ENCODE measurements at regions not wholly inside any gene's neighbourhood (a gene's known extent, or its start where the extent isn't known, plus 50 kb on each side); places are given as distances from the start of the nearest gene placed in this dataset.

GRCh38 chr3:21132896-21133295, 618.1 kb downstream of the ZNF385D start:
- no peak for DNase-seq

DNA sequence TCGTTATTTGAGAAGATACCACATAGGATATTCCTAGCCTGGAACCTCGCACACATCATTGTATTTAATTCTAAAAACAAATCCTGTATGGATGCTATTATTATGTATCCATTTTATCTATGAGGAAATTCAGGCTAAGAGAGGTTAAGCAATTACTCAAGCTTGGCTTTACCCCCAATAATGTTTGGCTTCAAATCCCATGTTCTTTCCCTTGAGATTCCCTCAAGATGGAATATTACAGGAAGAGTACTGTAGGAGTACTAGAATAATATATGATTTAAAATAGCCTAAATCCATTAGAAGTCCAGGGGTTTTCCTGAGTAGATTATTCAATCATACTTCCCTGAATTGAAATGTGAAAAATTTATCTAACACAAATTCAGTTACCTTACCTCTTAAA, 630.2 kb downstream of the ZNF385D start:
- DNase-seq = no peak

GRCh38 chr3:21117370-21117769, 633.6 kb downstream of the ZNF385D start:
- DNase-seq = no peak

DNA sequence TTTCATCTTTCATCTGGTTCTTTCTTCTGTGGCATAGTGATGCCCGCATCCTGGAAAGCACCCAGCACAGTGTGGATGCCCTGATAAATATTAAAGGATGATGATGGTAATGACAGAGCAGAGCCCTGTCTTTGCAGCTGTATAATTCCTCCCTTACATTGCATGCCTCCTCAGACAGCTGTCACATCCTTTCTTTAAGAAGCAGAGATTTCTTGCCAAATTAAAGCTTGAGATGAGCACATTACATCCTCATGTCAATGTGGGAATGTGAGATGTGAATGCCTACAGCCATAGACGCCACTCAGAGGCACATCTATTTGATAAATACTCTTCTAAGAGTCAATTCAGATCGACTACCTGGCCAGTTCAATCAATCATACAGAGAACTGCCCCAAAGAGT, 642.0 kb downstream of the ZNF385D start:
- DNase-seq = no peak

DNA sequence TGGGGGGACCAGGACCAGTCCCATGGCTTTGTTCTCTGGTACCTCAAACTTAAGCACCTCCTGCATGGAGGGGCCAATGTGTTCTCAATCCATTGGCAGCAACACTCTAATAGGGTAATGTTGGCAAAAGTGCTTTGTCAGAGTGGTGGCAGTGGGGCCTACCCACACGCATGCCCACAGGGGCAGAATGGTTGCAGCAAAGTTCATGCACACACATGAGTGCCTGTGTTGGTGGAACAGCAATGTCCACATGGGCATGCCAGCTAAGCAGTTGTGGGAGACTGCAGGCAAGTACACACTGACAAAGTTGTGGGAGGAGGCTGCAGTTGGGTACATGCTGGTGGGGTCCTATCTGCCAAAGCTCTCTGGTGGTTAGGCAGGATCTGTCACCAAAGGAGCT, 645.2 kb downstream of the ZNF385D start:
- no peak for DNase-seq

DNA sequence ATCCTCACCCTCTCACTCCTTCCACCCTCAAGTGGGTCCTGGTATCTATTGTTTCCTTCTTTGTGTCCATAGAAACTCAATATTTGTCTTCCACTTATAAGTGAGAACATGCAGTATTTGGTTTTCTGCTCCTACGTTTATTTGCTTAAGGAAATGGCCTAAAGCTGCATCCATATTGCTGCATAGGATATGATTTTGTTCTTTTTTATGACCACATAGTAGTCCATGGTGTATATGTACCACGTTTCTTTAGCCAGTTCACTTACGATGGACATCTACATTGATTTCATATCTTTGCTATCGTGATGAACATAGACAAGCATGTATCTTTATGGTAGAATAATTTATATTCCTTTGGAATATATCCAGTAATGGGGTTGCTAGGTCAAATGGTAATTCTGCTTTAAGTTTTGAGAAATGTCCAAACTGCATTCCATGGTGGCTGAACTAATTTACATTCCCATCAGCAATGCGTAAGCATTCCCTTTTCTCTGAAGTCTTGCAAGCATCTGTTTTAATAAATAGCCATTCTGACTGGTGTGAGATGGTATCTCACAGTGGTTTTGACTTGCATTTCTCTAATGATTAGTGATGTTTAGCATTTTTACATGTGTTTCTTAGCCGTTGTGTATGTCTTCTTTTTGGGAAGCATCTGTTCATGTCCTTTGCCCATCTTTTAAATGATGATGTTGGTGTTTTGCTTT, 650.2 kb downstream of the ZNF385D start:
- no peak for DNase-seq

DNA sequence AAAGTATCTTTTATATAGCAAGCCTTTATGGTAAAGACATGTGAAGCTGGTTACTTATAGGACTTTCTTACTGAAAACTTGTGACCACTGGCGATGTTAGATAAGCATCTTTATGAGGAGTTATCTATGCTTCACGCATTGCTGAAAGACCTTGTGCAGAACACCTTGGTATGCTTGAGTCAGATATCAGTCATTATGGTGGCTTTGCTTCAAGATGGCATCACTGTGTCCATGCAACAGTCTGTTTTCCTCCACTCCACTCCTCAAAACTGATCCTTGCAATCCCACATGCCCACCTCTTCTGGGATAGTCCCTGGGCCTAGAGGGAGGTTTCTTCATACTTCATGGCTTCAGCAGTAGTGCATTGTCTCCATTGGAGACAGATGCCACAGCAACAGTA, 656.3 kb downstream of the ZNF385D start:
- DNase-seq = no peak

GRCh38 chr3:21073561-21073960, 677.4 kb downstream of the ZNF385D start:
- no peak for DNase-seq

DNA sequence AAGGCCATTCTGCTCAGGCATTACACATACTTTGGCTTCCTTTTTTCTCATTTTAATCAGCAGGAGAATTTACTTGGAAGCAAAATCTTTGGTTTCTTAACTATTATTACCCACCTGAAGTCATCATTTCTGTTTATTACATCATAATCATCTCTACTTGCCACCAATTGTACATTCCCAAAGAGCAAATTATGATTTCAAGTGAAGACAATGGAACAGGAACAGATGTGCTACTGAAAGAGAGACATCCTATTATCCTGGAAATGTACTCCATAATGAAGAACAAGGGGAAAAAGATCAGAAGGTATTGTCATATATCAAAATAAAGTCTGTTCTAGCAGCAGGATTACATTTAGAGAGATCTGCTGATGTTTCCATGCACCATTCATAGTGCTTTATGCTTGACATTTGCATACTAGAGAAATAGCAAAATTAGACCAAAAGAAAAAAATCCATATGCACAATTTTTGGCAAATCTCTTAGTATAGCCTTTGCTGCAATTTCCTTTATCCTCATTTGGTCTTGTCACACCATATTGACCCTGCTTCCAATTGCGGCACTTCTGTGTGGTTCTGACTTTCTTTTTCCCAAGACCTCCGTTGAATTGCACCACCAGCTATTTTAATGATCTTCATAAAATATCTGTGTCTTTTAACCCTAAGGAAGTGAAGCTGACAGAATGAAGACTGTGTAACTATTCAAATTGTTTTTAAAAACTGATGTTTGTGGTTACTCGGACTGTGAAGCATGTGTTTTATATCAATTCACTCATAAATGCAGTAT, 683.8 kb downstream of the ZNF385D start:
- DNase-seq = no peak

DNA sequence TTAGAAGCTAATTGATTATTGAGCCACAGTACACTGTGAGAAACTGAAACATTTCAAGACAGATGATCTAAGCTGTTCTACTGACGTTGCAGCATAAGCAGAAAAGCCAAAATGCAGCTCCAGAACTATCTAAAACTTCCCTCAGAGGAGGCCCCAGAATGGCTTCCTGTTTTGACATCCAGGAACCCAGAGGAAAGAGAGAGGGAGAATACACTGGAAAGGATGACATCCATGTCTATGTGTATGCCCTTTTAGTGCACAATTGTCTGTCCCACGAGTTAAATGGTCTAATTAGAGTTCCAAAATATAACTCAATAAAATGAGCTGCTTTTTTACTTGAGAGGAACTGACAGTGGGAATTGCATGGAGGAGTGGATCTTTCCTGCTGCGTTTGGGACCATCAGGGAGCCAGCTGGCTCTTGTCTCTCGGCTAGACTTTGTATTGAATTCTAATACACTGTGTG, 688.1 kb downstream of the ZNF385D start:
- DNase-seq = no peak

DNA sequence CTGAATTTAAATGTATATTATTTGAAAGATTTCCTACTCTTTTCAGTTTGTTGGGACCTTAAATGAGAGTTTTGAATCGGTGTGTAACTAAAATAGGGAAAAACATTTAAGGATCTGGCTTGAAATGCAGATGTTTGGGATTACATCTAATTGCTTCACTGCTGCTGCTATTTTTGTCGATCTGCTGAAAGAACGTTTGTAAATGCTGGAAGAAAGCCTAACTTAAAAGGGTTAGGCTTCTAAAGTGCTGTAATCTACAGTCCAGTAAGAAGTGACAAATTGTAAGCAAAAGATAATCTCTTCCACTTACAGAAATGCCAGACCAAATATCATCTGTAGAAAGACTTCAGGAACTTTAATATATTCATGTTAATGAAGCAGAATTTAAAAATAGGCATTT, 691.6 kb downstream of the ZNF385D start:
- DNase-seq = no peak

DNA sequence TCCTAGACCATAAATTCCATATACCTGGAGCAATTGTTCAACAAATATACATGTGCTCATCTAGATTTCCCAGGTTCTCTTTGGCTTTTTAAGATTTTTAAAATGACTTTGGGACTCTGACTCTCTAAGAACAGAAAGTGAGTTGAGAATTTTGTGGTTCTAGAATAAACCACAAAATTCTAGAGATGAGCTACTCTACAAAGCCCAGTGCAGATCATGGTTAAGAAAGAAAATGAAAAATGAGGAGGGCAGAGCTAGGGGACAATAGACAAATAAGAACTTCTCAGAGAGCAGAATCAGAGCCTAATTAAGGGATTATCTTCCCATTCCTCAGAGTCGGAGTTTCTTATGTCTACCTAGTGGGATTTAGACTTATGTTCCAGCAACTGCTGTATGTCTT, 694.7 kb downstream of the ZNF385D start:
- DNase-seq = no peak

DNA sequence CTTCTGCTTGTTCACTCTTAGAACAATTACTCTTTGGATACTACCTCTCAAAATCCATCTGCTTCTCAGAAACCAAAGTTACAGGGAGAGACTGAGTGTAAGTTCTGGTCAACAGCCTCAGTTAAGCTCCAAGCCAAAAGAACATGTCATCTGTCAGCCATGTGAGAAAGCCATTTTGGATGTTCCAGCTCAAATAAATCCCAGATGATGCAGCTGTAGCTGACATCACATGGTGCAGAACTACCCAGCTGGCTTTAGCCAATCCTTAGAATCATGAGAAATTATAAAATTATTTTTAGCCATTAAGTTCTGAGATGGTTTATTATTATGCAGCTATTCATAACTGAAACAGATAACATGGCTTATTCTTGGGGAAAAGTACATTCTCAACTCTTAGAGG, 696.0 kb downstream of the ZNF385D start:
- DNase-seq = no peak

DNA sequence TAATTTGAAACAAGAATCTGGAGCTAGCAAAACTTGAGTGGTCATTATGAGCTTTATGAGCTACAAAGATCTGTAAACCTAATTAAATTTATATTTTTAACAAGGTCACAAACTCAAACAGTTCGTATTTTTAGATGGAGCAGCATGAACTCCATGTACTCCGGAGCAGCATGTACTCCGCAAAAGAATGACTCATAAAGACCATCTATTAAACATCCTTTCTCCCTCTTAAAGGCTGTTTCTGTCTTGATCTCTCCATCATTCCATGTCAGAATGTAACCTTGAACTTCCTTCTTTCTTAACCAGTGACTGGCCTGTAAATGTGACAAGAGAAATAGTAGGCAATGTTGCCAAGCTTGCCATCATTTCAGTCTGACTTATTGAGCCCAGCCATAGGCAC, 696.9 kb downstream of the ZNF385D start:
- DNase-seq = no peak

GRCh38 chr3:21049334-21050062, 701.5 kb downstream of the ZNF385D start:
- DNase-seq = no peak

GRCh38 chr3:21043139-21043538, 707.9 kb downstream of the ZNF385D start:
- DNase-seq = no peak

DNA sequence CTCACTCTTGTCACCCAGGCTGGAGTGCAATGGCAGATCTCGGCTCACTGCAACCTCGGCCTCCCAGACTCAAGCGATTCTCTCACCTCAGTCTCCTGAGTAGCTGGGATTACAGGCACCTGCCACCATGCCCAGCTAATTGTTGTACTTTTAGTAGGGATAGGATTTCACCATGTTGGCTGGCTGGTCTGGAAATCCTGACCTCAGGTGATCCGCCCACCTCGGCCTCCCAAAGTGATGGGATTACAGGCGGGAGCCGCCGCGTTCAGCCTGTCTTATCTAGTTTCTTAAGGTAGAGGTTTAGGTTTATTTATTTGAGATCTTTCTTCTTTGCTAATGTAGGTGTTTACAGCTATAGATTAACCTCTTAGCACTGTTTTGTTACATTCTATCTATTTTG, 708.8 kb downstream of the ZNF385D start:
- no peak for DNase-seq

GRCh38 chr3:21041621-21042020, 709.4 kb downstream of the ZNF385D start:
- DNase-seq = no peak

GRCh38 chr3:21036888-21037287, 714.1 kb downstream of the ZNF385D start:
- no peak for DNase-seq

GRCh38 chr3:21028412-21028811, 722.6 kb downstream of the ZNF385D start:
- DNase-seq = no peak

DNA sequence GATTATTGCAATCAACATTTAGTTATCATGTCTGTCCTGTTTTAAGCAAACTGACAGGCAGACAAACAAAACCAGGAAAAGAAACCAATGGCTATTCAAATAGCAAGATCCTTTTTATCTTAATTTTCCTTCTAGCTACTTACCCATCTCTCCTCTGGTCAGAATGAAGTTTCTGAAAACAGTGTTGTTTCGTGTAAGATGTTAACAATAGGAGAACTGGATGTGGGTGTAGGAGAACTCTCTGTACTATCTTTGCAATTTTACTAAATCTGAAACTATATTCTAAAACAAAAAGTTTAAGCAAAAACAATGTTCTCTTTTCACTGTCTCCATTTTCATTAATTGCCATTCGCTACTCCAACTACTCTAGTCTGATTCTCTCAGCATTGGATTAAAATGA, 726.4 kb downstream of the ZNF385D start:
- DNase-seq = no peak

GRCh38 chr3:21020681-21021080, 730.3 kb downstream of the ZNF385D start:
- no peak for DNase-seq

GRCh38 chr3:21020043-21020442, 731.0 kb downstream of the ZNF385D start:
- no peak for DNase-seq
